IPS-18a (cell line): ENCODE measurements at regions not wholly inside any gene's neighbourhood (a gene's known extent, or its start where the extent isn't known, plus 50 kb on each side); places are given as distances from the start of the nearest gene placed in this dataset.

Source experiments
- H3K27ac ChIP-seq: one replicate; pipeline ENCODE4 v1.5.1; 2013; ENCODE audit warnings: low read length
- H3K27me3 ChIP-seq: one replicate; pipeline ENCODE4 v1.6.1; 2013; ENCODE audit warnings: mild to moderate bottlenecking, low read length; ENCODE audit not compliant: control insufficient read depth, insufficient read depth
- H3K36me3 ChIP-seq: one replicate; pipeline ENCODE4 v1.6.1; 2013; ENCODE audit warnings: low read depth, low read length; ENCODE audit not compliant: control insufficient read depth
- H3K4me1 ChIP-seq: one replicate; pipeline ENCODE4 v1.6.1; 2013; ENCODE audit warnings: low read depth, low read length; ENCODE audit not compliant: control insufficient read depth
- H3K4me3 ChIP-seq: one replicate; pipeline ENCODE4 v1.5.1; 2013; ENCODE audit warnings: low read length
- H3K9ac ChIP-seq: one replicate; pipeline ENCODE4 v1.6.1; 2013; ENCODE audit warnings: mild to moderate bottlenecking, low read length, moderate library complexity
- H3K9me3 ChIP-seq: one replicate; pipeline ENCODE4 v1.6.1; 2013; ENCODE audit warnings: low read depth, low read length; ENCODE audit not compliant: control insufficient read depth

DNA sequence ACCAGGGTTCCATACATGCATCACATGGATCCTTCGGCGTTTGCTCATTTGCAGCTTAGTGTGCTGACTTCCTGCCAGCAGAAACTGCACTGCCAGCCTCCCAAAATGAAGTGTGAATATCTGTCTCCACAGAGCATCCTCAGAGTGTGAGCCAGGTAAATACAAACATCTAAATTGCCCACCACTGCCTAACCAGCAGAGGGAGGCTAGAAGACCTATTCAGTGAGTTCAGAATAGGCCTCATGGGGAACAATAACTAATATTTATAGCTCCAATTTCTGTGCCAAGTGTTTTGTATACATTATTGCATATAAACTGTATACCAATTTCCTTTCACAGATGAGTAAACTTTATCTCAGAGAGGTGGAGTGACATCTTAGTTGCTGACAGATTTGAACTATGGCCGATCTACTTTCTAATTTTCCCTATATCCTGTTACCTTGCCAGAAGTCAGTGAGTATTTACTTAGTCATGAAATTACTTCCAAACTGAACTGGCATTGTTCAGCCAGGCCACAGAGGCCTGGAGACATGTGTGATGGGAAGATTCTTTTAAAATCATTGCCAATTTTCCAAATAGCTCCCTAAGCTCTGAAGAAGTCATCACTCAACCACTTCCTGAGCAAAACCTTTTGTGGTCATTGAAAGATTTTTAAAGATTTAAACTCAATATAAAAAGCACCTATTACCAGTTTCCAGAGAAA, 926.5 kb upstream of the GHITM start:
- Histone ChIP-seq H3K4me3 (no peak overlapping the region), H3K27ac (no peak overlapping the region), H3K4me1 (peaks cover 16% of the 10 kb centered on the region), H3K9ac (no peak overlapping the region), H3K27me3 (no peaks in the 10 kb centered on the region), H3K36me3 (no peaks in the 10 kb centered on the region), H3K9me3 (no peaks in the 10 kb centered on the region)

DNA sequence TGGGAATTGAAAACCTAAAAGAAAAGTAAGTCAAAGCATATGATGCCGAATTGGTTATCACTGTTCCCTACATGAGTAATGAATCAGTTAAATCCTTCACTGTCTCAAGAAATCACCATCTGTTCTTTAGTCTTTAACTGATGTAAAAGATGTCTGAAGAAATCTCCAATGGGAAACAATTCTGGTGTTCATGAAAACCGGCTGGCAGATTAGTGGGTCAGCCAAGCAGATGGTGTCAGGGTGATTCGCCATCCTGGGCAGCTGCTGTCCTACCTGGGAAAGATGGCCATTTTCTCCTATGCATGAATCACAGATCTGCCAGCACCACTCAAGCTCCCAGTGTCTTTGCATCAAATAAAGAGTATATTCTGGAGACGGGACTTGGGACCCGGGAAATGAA, 925.2 kb upstream of the GHITM start:
- Histone ChIP-seq H3K9me3 (no peaks in the 10 kb centered on the region), H3K4me3 (no peak overlapping the region), H3K4me1 (peaks cover 16% of the 10 kb centered on the region), H3K27ac (no peak overlapping the region), H3K27me3 (no peaks in the 10 kb centered on the region), H3K9ac (no peak overlapping the region), H3K36me3 (no peaks in the 10 kb centered on the region)

DNA sequence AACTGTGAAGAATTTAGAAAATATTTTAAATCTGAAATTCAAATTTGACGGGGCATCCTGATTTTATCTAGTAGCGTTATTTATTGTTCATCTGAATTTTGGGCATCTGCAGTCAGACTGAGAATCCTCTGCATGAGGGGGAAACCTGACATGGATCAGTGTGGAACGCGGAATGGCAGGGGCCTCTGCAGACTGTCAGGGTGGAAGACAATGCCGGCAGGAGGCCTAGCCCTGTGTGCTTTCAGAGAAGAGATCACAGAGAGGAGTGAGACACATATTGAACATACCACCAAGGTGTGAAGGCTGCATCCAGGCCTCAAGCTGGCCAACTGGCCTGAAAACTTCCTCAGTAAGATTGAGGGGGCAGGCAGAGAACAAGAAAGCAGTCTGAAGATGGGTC, 921.1 kb upstream of the GHITM start:
- H3K4me3 ChIP-seq, result no peak overlapping the region
- H3K36me3 ChIP-seq, result no peaks in the 10 kb centered on the region
- no peaks in the 10 kb centered on the region for H3K27me3 ChIP-seq
- H3K9ac ChIP-seq, result no peak overlapping the region
- H3K9me3 ChIP-seq, result no peaks in the 10 kb centered on the region
- peaks cover 4% of the 10 kb centered on the region for H3K4me1 ChIP-seq
- H3K27ac ChIP-seq, result no peak overlapping the region

DNA sequence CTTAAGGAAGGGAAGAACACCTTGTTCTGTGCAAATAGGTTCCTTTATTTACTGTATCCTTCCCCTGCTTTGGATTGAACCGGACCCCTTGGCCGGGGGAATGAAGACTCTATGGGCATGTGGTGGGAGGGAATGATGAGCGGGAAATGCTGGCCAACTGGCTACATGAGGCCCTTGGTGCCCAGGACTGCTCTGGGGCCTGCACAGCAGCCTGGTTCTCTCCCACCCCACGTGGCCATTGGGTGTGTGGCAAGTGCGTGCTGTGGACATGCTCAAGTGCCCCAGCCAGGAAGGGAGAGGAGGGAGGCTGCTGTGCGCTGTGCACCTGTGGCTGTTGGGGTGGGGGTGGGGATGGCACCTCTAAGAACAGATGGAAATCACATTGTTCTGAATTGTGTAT, 917.0 kb upstream of the GHITM start:
- Histone ChIP-seq H3K4me3 (no peak overlapping the region), H3K9ac (no peak overlapping the region), H3K27ac (no peak overlapping the region)

DNA sequence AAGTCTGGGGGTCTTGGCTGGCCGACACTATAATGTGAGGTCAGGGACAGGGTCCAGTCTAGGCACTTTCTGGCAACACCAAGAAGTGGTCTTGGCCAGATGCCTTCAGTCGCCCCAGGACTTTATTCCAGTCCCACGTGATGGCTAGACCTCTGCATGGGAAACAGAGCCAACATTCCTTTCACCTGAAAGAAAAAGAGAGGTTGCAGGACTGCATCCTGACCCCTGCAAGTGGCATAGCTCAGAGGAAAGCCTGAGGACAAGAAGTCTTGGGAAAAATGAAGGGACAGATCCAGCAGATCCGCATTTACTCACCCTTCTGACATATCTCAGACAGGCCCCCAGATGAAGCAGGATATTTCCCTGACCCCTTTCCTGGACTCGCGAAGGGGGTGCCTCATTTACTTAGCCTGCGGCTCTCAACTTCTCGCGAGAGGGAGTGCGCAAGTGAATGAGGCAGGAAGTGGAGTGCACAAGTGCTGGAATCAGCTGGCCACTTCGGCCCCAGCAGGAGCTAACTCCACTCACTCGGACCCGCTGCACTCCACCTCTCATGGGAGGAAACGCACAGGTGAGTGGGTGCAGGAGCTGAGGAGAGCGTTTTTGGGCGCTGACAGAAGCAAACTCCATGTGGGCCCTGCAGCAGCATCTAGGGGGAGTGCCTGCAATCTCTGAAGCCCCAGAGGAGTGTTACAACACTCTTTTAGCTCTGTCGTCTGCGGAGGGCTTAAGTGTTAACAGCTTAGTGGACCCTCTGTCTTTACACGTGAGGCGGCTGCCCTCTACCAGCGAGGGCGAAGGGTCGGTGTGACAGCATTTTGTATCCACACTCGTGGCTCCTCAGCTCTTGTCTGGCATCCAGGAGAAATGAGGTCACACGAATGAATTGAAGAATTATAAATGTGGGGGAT, 916.2 kb upstream of the GHITM start:
- Histone ChIP-seq H3K27ac (no peak overlapping the region), H3K4me1 (peaks cover 4% of the 10 kb centered on the region), H3K9me3 (no peaks in the 10 kb centered on the region), H3K9ac (no peak overlapping the region), H3K36me3 (no peaks in the 10 kb centered on the region), H3K4me3 (no peak overlapping the region), H3K27me3 (no peaks in the 10 kb centered on the region)

More for the DNA sequence above, 917.0 kb upstream of the GHITM start:
- Histone ChIP-seq H3K9me3 (no peaks in the 10 kb centered on the region), H3K4me1 (peaks cover 4% of the 10 kb centered on the region), H3K27me3 (no peaks in the 10 kb centered on the region), H3K36me3 (no peaks in the 10 kb centered on the region)

DNA sequence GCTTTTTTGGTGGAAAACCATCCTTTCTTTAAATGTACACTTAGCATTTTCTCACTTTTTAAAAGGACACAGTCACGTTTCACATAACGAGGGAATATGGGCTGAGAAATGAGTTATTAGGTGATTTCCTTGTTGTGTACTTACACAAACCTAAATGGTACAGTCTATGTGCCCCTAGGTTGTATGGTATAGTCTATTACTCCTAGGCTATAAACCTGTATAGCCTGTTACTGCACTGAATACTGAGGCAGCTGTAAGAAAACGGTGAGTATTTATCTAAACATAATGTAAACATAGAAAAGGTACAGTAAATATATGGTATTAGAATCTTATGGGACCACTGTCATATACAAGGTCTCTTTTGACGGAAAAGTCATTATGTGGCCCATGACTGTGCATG, 913.5 kb upstream of the GHITM start:
- Histone ChIP-seq H3K27me3 (no peaks in the 10 kb centered on the region), H3K36me3 (no peaks in the 10 kb centered on the region), H3K27ac (no peak overlapping the region), H3K9ac (no peak overlapping the region), H3K4me1 (peaks cover 4% of the 10 kb centered on the region), H3K4me3 (no peak overlapping the region), H3K9me3 (no peaks in the 10 kb centered on the region)

DNA sequence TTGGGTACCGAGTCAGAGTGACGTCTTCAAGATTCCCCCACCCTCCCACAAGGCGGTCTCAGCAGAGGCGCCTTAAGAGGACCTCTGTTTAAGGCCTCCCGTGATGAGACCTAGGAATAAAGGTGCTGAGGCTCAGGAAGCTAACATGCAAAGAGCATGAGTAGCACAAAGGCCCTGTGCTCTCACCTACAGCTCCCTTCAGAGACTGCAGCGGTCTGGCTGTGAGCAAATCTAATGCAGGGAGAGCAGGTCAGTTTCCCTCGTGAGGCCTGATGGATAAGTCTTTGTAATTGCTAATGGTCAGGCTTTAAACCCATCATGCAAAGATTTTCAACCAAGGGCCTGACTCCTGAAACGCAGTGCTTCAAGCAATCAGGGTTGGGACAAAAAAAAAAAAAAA, 909.3 kb upstream of the GHITM start:
- Histone ChIP-seq H3K27me3 (no peaks in the 10 kb centered on the region), H3K4me3 (no peak overlapping the region), H3K4me1 (no peaks in the 10 kb centered on the region), H3K9me3 (no peaks in the 10 kb centered on the region), H3K36me3 (no peaks in the 10 kb centered on the region), H3K9ac (no peak overlapping the region), H3K27ac (no peak overlapping the region)

DNA sequence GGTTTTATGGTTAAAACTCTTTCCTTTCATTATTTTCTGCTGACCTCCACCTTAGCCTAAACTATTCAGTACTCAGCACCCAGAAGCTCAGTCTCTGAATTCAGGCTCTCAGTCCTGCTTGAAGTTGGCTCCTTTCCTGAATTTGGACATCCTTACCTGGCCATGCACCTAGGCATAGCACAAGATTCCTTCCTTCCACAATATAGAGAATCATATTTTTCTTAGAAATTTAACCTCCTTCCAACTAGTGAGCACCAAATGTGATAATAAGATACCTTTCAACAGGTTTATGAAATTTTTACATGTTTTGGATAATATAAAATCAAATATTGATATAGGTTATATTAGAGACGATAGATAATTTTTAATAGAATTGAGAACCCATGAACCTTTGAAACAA, 905.6 kb upstream of the GHITM start:
- no peaks in the 10 kb centered on the region for H3K27me3 ChIP-seq
- no peak overlapping the region for H3K27ac ChIP-seq
- H3K9me3 ChIP-seq, result no peaks in the 10 kb centered on the region

DNA sequence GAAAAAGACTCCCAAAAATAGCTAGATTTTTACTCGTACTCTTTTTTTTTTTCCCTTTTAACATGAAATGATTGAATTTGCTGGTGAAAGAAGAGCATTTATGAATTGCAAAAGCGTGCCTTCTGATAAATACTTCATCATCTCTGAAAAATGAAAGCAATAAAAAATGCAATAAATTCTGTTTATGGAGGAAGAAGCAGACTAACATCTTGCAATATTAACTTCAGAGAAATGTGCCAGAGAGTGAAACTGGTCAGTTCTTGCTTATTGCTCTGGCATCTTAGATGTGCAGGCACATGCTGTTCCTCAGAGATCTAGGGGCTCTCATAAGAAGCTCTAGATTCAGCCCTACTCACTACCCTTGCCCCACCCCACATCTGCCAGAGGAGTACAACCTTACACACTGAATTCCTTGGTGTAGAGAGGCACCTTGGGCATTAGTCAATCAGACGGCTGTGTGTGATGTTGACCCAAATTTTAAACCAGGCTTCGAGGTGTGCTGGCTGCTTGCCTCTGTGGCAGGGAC, 891.1 kb upstream of the GHITM start:
- Histone ChIP-seq H3K27ac (no peak overlapping the region), H3K9ac (no peak overlapping the region), H3K4me3 (no peak overlapping the region), H3K36me3 (no peaks in the 10 kb centered on the region), H3K4me1 (no peaks in the 10 kb centered on the region), H3K9me3 (no peaks in the 10 kb centered on the region), H3K27me3 (no peaks in the 10 kb centered on the region)

More for the DNA sequence above, 905.6 kb upstream of the GHITM start:
- Histone ChIP-seq H3K4me1 (no peaks in the 10 kb centered on the region), H3K4me3 (no peak overlapping the region), H3K9ac (no peak overlapping the region), H3K36me3 (no peaks in the 10 kb centered on the region)

DNA sequence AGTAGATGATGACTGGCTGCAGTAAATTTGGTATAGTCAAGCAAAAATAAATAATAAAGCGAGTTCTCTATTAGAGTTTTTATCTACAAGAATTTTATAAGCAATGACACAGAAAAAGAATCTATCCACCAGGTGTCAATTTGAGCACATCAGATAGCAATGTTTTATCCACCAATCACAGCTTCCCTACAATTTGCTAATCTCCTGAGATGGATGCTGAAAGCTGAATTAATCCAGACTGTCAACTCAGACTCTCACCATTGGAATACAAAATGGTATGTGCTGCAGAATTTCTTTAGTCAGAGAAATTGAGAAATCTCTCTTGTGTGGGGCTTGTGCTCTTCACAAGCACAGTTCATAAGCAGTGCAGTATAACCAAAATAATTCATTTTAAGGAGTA, 888.9 kb upstream of the GHITM start:
- H3K9ac ChIP-seq, result no peak overlapping the region
- no peaks in the 10 kb centered on the region for H3K36me3 ChIP-seq
- peaks cover 3% of the 10 kb centered on the region for H3K9me3 ChIP-seq
- no peak overlapping the region for H3K4me3 ChIP-seq
- H3K4me1 ChIP-seq, result no peaks in the 10 kb centered on the region
- H3K27ac ChIP-seq, result no peak overlapping the region
- H3K27me3 ChIP-seq, result no peaks in the 10 kb centered on the region

DNA sequence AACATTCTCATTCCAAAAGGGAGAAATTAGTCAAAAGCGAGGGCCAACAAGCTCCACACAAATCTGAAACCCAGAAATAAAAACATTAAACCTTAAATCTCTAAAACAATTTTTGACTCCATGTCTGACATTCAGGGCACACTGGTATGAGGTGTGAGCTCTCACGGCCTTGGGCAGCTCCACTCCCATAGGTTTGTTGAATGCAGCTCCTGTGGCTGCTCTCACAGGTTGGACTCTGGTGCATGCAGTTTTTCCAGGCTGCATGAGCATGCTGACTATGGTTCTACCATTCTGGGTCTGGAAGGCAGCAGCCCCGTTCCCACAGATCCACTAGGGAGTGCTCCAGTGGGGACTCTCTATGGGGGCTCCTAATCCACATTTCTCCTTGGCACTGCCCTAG, 887.1 kb upstream of the GHITM start:
- H3K36me3 ChIP-seq, result no peaks in the 10 kb centered on the region
- H3K9ac ChIP-seq, result no peak overlapping the region
- no peak overlapping the region for H3K27ac ChIP-seq
- no peaks in the 10 kb centered on the region for H3K27me3 ChIP-seq
- H3K4me1 ChIP-seq, result no peaks in the 10 kb centered on the region
- H3K4me3 ChIP-seq, result no peak overlapping the region
- peaks cover 3% of the 10 kb centered on the region for H3K9me3 ChIP-seq
